HEK293 (cell line): ENCODE measurements at regions not wholly inside any gene's neighbourhood (a gene's known extent, or its start where the extent isn't known, plus 50 kb on each side); places are given as distances from the start of the nearest gene placed in this dataset.

Experiments
- CTCF ChIA-PET: fragments of 350-600 bp; formaldehyde crosslinking; extraction: SDS; loops from one replicate; lab custom pipeline; 2021; ENCODE audit warnings: antibody characterized with exemption; lab: Yijun Ruan, JAX
- POLR2A ChIA-PET: fragments of 300-600 bp; formaldehyde crosslinking; extraction: SDS; loops from one replicate; lab custom pipeline; 2020; ENCODE audit warnings: antibody characterized with exemption, inconsistent platforms; lab: Yijun Ruan, JAX
- H3K27ac ChIP-seq: fragments of 200-500 bp; sonication (Bioruptor generic); 2 replicates; pipeline ENCODE4 v1.5.1; 2014; ENCODE audit warnings: low read depth, low read length, control low read depth, inconsistent platforms; ENCODE audit errors: extremely low read depth
- H3K36me3 ChIP-seq, 2 experiments: fragments of 200-500 bp in 1 of 2; sonication (Bioruptor generic) in 1 of 2; 1 replicate in 1 of 2; 2 replicates in 1 of 2; pipeline ENCODE4 v1.5.1; 2014 to 2017; ENCODE audit warnings: inconsistent platforms in 2 of 2, low read length in 2 of 2; ENCODE audit not compliant: control insufficient read depth in 2 of 2, insufficient read depth in 1 of 2
- H3K4me1 ChIP-seq: fragments of 200-500 bp; sonication (Bioruptor generic); 2 replicates; pipeline ENCODE4 v1.5.1; 2014; ENCODE audit warnings: mild to moderate bottlenecking, low read length, inconsistent platforms; ENCODE audit not compliant: control insufficient read depth, insufficient read depth
- H3K4me3 ChIP-seq: 2 replicates; pipeline ENCODE4 v1.5.1; 2011; ENCODE audit warnings: low read depth, mild to moderate bottlenecking, control low read depth, low read length, moderate library complexity
- H3K9me3 ChIP-seq: fragments of 200-500 bp; sonication (Bioruptor generic); 2 replicates; pipeline ENCODE4 v1.5.1; 2014; ENCODE audit warnings: low read depth, low read length, inconsistent platforms; ENCODE audit not compliant: control insufficient read depth, insufficient read depth
- AEBP2 ChIP-seq: fragments of 450-650 bp; formaldehyde crosslinking; IDR thresholded peaks from 2 replicates; pipeline ENCODE4 v1.5.1; 2016; ENCODE audit warnings: missing biosample characterization, missing genetic modification characterization, borderline replicate concordance
- EGR2 ChIP-seq: fragments of 450-650 bp; formaldehyde crosslinking; IDR thresholded peaks from 2 replicates; pipeline ENCODE4 v1.5.1; 2016; ENCODE audit warnings: low read depth, missing biosample characterization, missing genetic modification characterization
- KLF1 ChIP-seq: fragments of 450-650 bp; formaldehyde crosslinking; IDR thresholded peaks from 2 replicates; pipeline ENCODE4 v1.5.1; 2016; ENCODE audit warnings: missing biosample characterization, missing genetic modification characterization
- MZF1 ChIP-seq: fragments of 450-650 bp; formaldehyde crosslinking; IDR thresholded peaks from 2 replicates; pipeline ENCODE4 v1.5.1; 2017; ENCODE audit warnings: missing biosample characterization, missing genetic modification characterization, borderline replicate concordance
- SETDB1 ChIP-seq: IDR thresholded peaks from one replicate; pipeline ENCODE4 v1.6.1; 2017; ENCODE audit warnings: mild to moderate bottlenecking, low read length, moderate library complexity, mixed read lengths; ENCODE audit not compliant: insufficient read length
- TRIM28 ChIP-seq: IDR thresholded peaks from 2 replicates; pipeline ENCODE4 v1.6.1; 2011; ENCODE audit warnings: low read length, control low read depth, borderline replicate concordance
- ZBTB1 ChIP-seq: fragments of 450-650 bp; formaldehyde crosslinking; IDR thresholded peaks from 2 replicates; pipeline ENCODE4 v1.5.1; 2016; ENCODE audit warnings: missing biosample characterization, missing genetic modification characterization
- ZBTB17 ChIP-seq: fragments of 450-650 bp; formaldehyde crosslinking; IDR thresholded peaks from 2 replicates; pipeline ENCODE4 v1.5.1; 2016; ENCODE audit warnings: missing biosample characterization, missing genetic modification characterization
- ZNF114 ChIP-seq: fragments of 450-650 bp; formaldehyde crosslinking; IDR thresholded peaks from 2 replicates; pipeline ENCODE4 v1.5.0; 2017; ENCODE audit warnings: missing biosample characterization, missing genetic modification characterization
- ZNF133 ChIP-seq: fragments of 450-650 bp; formaldehyde crosslinking; IDR thresholded peaks from 2 replicates; pipeline ENCODE4 v1.5.1; 2016; ENCODE audit warnings: missing biosample characterization, missing genetic modification characterization
- ZNF184 ChIP-seq: fragments of 450-650 bp; IDR thresholded peaks from 2 replicates; pipeline ENCODE4 v1.5.1; 2018; ENCODE audit warnings: missing biosample characterization, mild to moderate bottlenecking, missing genetic modification characterization
- ZNF19 ChIP-seq: fragments of 450-650 bp; formaldehyde crosslinking; IDR thresholded peaks from 2 replicates; pipeline ENCODE4; 2016; ENCODE audit warnings: missing biosample characterization, missing genetic modification characterization, low read depth
- ZNF335 ChIP-seq: fragments of 450-650 bp; formaldehyde crosslinking; conservative IDR thresholded peaks from 2 replicates; pipeline ENCODE4 v1.5.1; 2016; ENCODE audit warnings: missing biosample characterization, missing genetic modification characterization
- ZNF404 ChIP-seq: fragments of 450-650 bp; formaldehyde crosslinking; IDR thresholded peaks from 2 replicates; pipeline ENCODE4 v1.5.1; 2017; ENCODE audit warnings: missing biosample characterization, missing genetic modification characterization
- ZNF513 ChIP-seq: fragments of 450-650 bp; IDR thresholded peaks from 2 replicates; pipeline ENCODE4 v1.5.1; 2018; ENCODE audit warnings: missing biosample characterization, missing genetic modification characterization
- ZNF530 ChIP-seq: fragments of 450-650 bp; formaldehyde crosslinking; IDR thresholded peaks from 2 replicates; pipeline ENCODE4 v1.5.1; 2016; ENCODE audit warnings: low read depth, missing biosample characterization, missing genetic modification characterization
- ZNF555 ChIP-seq: fragments of 450-650 bp; formaldehyde crosslinking; conservative IDR thresholded peaks from 2 replicates; pipeline ENCODE4 v1.5.1; 2017; ENCODE audit warnings: missing biosample characterization, mild to moderate bottlenecking, missing genetic modification characterization, inconsistent platforms
- ZNF585B ChIP-seq: fragments of 450-650 bp; formaldehyde crosslinking; IDR thresholded peaks from 2 replicates; pipeline ENCODE4 v1.5.1; 2016; ENCODE audit warnings: missing biosample characterization, missing genetic modification characterization
- ZNF658 ChIP-seq: fragments of 450-650 bp; formaldehyde crosslinking; IDR thresholded peaks from 2 replicates; pipeline ENCODE4; 2016; ENCODE audit warnings: missing biosample characterization, missing genetic modification characterization
- ZNF747 ChIP-seq: fragments of 450-650 bp; formaldehyde crosslinking; IDR thresholded peaks from 2 replicates; pipeline ENCODE4 v1.5.1; 2016; ENCODE audit warnings: missing biosample characterization, missing genetic modification characterization
- ZNF776 ChIP-seq: fragments of 450-650 bp; formaldehyde crosslinking; IDR thresholded peaks from 2 replicates; pipeline ENCODE4 v1.5.0; 2017; ENCODE audit warnings: missing biosample characterization, missing genetic modification characterization, borderline replicate concordance
- ZNF791 ChIP-seq: fragments of 450-650 bp; formaldehyde crosslinking; IDR thresholded peaks from 2 replicates; pipeline ENCODE4 v1.5.1; 2016; ENCODE audit warnings: missing biosample characterization, missing genetic modification characterization
- TF ChIP-seq, protein P1 (sequence below): fragments of 450-650 bp; formaldehyde crosslinking; IDR thresholded peaks from 2 replicates; pipeline ENCODE4 v1.5.1; 2017; ENCODE audit warnings: missing biosample characterization, mild to moderate bottlenecking, missing genetic modification characterization, moderate library complexity

DNA sequence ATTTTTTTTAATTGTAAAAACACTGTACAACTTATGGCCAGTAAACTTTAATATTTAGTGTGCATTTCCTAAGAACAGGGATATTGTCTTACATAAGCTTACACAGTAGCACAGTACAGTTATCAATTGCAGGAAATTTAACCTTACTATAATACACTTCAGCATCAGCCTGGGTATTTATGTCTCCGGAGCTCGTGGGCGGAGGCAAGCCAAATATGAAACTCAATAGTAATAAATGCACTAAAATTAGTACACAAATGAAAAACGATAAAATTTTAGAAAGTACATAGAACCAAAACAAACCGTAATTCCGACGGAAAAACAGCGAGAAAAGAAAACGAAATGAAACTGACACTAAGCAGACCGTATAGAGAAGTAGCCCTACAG lies 91.2 kb downstream of the ANXA2R start:
- H3K27ac ChIP-seq: no peak overlapping the region
- ChIA-PET POLR2A (no interaction called here), CTCF (no interaction called here)
- no peaks in the 10 kb centered on the region for H3K4me1 ChIP-seq
- H3K4me3 ChIP-seq: no peak overlapping the region
- TF ChIP-seq KLF1 (tag by site-specific recombination): no peak
- TF ChIP-seq ZNF555 (tag by site-specific recombination): no peak
- no peak for TF ChIP-seq MZF1 (tag by site-specific recombination)
- TF ChIP-seq ZNF747 (tag by site-specific recombination): no peak
- no peak for TF ChIP-seq AEBP2 (tag by site-specific recombination)
- no peak for TF ChIP-seq ZNF184 (tag by site-specific recombination)
- TF ChIP-seq, protein P1, sequence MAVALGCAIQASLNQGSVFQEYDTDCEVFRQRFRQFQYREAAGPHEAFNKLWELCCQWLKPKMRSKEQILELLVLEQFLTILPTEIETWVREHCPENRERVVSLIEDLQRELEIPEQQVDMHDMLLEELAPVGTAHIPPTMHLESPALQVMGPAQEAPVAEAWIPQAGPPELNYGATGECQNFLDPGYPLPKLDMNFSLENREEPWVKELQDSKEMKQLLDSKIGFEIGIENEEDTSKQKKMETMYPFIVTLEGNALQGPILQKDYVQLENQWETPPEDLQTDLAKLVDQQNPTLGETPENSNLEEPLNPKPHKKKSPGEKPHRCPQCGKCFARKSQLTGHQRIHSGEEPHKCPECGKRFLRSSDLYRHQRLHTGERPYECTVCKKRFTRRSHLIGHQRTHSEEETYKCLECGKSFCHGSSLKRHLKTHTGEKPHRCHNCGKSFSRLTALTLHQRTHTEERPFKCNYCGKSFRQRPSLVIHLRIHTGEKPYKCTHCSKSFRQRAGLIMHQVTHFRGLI (tag by site-specific recombination): no peak
- no peak for TF ChIP-seq ZNF133 (tag by site-specific recombination)
- no peak for TF ChIP-seq ZBTB1 (tag by site-specific recombination)
- TF ChIP-seq ZNF114 (tag by site-specific recombination): no peak
- no peak for TF ChIP-seq TRIM28
- no peak for TF ChIP-seq ZNF791 (tag by site-specific recombination)
- no peak for TF ChIP-seq ZNF19 (tag by site-specific recombination)
- no peak for TF ChIP-seq ZNF658 (tag by site-specific recombination)
- TF ChIP-seq SETDB1: no peak
- no peak for TF ChIP-seq ZBTB17 (tag by site-specific recombination)
- no peak for TF ChIP-seq EGR2
- no peaks in the 10 kb centered on the region for H3K36me3 ChIP-seq
- H3K9me3 ChIP-seq: no peaks in the 10 kb centered on the region

- Histone ChIP-seq H3K4me1 (peaks cover 8% of the 10 kb centered on the region; the same call in 1 of the 2 replicates), H3K36me3 (no peaks in the 10 kb centered on the region), H3K9me3 (no peaks in the 10 kb centered on the region), H3K4me3 (no peak overlapping the region), H3K27ac (no peak overlapping the region)
- CTCF ChIA-PET: no interaction called here
- TF ChIP-seq ZNF585B (tag by site-specific recombination) (no peak), ZNF776 (tag by site-specific recombination) (no peak), ZNF404 (tag by site-specific recombination) (0 out of 2 replicates have a peak, but pooled peaks have one; percentile 9), ZNF335 (tag by site-specific recombination) (no peak), ZNF513 (tag by site-specific recombination) (no peak), KLF1 (tag by site-specific recombination) (no peak), ZNF530 (tag by site-specific recombination) (no peak)
- POLR2A ChIA-PET: no interaction called here
These were observed 95.1 kb downstream of the ANXA2R start for GRCh38 chr5:42944989-42945388.
